HEK293 (cell line): ENCODE measurements at regions not wholly inside any gene's neighbourhood (a gene's known extent, or its start where the extent isn't known, plus 50 kb on each side); places are given as distances from the start of the nearest gene placed in this dataset.

ENCODE experiments used
- CTCF ChIP-seq: fragments of 450-650 bp; formaldehyde crosslinking; IDR thresholded peaks from 2 replicates; pipeline ENCODE4 v1.5.1; 2016; ENCODE audit warnings: missing biosample characterization, missing genetic modification characterization
- YY1 ChIP-seq: fragments of 450-650 bp; formaldehyde crosslinking; IDR thresholded peaks from 2 replicates; pipeline ENCODE4 v1.5.1; 2018; ENCODE audit warnings: missing biosample characterization, missing genetic modification characterization
- ZNF776 ChIP-seq: fragments of 450-650 bp; formaldehyde crosslinking; IDR thresholded peaks from 2 replicates; pipeline ENCODE4 v1.5.0; 2017; ENCODE audit warnings: missing biosample characterization, missing genetic modification characterization, borderline replicate concordance
- ZSCAN18 ChIP-seq: fragments of 450-650 bp; formaldehyde crosslinking; IDR thresholded peaks from 2 replicates; pipeline ENCODE4 v1.5.1; 2016; ENCODE audit warnings: missing biosample characterization, missing genetic modification characterization

- no peak for TF ChIP-seq YY1 (tag by site-specific recombination)
- no peak for TF ChIP-seq CTCF (tag by site-specific recombination)
- no peak for TF ChIP-seq ZSCAN18 (tag by site-specific recombination)
- TF ChIP-seq ZNF776 (tag by site-specific recombination): no peak
Observed at GRCh38 chr10:130810856-130811255, 500.7 kb downstream of the TCERG1L start.
